Esophagus squamous epithelium (tissue), 4 donors: ENCODE measurements at regions not wholly inside any gene's neighbourhood (a gene's known extent, or its start where the extent isn't known, plus 50 kb on each side); places are given as distances from the start of the nearest gene placed in this dataset.

Experiments used
- POLR2A ChIP-seq, 4 donors: fragments of 450-650 bp; IDR thresholded peaks; one replicate each; pipeline ENCODE4 v1.6.1; 2017; ENCODE audit warnings: antibody characterized with exemption in 4 of 4, mild to moderate bottlenecking in 4 of 4, moderate library complexity in 3 of 4
- TF ChIP-seq, protein P1 (sequence below), 6 experiments: fragments of 450-650 bp in 4 of 6; fragments of 200-600 bp in 2 of 6; sonication (generic) in 2 of 6; IDR thresholded peaks; one replicate each; pipeline ENCODE4 v1.5.1; 2016 to 2019; ENCODE audit warnings: antibody characterized with exemption in 6 of 6, mild to moderate bottlenecking in 4 of 6, moderate library complexity in 4 of 6

DNA sequence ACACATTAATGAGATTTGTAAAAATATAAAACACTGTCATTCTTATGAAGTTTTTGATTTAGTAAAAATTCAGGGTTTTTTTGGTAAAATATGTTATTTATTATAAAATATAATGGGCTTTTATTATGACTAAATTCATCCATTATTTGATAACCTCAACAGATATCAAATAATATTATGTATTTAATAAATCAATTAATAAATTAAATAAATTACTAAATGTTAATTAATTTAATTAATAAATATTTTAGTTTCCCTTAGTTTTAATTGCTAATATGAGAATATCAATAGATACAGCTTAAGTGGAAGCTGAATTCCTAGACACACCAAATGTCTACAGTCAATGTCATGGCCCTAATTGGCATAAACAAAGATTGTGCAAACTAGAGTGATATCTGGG is 82.3 kb upstream of the DGKG start:
- TF ChIP-seq, protein P1, sequence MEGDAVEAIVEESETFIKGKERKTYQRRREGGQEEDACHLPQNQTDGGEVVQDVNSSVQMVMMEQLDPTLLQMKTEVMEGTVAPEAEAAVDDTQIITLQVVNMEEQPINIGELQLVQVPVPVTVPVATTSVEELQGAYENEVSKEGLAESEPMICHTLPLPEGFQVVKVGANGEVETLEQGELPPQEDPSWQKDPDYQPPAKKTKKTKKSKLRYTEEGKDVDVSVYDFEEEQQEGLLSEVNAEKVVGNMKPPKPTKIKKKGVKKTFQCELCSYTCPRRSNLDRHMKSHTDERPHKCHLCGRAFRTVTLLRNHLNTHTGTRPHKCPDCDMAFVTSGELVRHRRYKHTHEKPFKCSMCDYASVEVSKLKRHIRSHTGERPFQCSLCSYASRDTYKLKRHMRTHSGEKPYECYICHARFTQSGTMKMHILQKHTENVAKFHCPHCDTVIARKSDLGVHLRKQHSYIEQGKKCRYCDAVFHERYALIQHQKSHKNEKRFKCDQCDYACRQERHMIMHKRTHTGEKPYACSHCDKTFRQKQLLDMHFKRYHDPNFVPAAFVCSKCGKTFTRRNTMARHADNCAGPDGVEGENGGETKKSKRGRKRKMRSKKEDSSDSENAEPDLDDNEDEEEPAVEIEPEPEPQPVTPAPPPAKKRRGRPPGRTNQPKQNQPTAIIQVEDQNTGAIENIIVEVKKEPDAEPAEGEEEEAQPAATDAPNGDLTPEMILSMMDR (IDR thresholded peaks at IDR 0.05): no peak
- no peak for TF ChIP-seq POLR2A (IDR thresholded peaks at IDR 0.05)
